ENCODE measurements at regions not wholly inside any gene's neighbourhood (a gene's known extent, or its start where the extent isn't known, plus 50 kb on each side); places are given as distances from the start of the nearest gene placed in this dataset.
"Not testable (repeated sequence)": the region's sequence is repeated elsewhere in the genome, so short reads cannot be mapped to it uniquely, and the experiment has no call there.

- no peak for FAIRE-seq
- DNase-seq (ENCODE audit: low spot score in 2 of 2) = no peak
These were observed 188.1 kb downstream of the ACTR3B start for GRCh38 chr7:152947686-152948085.

- no peak for DNase-seq (ENCODE audit: low spot score in 2 of 2)
- no peak for FAIRE-seq
These were observed 189.7 kb downstream of the ACTR3B start for GRCh38 chr7:152949253-152949652.

DNA sequence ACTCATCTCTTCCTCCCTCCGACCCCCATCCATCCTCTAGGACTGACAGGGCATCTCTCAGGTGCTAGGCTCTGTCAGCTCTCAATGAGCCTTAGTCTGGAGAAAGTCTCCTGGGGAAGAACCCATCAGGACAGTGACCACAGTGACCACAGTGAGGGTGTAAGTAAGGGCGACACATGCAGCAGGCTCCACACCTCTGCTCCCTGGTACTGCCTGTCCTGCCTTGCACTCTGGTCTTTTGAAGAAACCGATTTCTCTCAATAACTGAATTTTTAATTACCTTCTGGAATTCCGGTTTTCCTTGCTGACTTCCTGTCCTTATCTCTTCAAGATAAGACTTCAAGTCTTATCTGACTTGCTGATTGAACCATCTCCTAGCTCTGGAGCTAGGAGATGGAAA, 190.2 kb downstream of the ACTR3B start:
- DNase-seq (ENCODE audit: low spot score in 2 of 2) (no peak), FAIRE-seq (no peak)

DNA sequence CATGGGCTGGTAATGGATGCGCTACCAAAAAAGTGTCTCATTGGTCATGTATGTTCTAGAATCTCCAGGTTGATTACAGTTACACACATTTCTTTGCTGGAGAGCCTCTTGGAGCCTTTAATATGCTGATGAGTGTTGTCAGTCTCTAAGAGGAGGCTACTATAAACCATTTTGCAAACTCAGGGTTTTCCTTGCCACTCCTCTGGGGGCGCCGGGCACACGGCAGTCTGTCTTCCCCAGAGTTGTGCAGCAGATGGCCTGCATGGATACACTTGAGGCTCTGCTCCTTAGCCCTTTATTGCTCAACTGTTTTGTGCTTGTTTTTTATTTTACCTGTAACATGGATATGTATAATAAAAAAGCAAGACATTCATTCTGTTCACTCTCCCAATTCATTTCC, 196.5 kb downstream of the ACTR3B start:
- FAIRE-seq = no peak
- DNase-seq (ENCODE audit: low spot score in 2 of 2) = no peak

DNA sequence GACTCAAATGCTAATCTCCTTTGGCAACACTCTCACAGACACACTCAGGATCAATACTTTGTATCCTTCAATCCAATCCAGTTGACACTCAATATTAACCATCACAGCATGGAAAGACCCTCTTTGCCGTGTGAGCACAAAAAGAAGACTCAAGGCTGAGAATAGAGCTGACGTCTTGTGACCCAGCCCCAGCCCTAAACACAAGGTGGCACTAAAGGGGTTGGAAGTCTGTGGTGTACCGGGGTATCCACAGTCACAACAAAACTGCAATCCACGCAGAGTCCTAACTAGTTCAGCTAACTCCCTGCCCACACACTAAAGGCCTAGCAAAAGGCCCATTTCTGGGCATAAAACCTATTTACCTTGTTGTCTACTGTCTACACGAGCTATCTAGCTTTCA, 200.1 kb downstream of the ACTR3B start:
- DNase-seq (ENCODE audit: low spot score in 2 of 2) = no peak
- no peak for FAIRE-seq

- DNase-seq (ENCODE audit: low spot score in 2 of 2); FAIRE-seq: not testable (repeated sequence)
These were observed 202.2 kb downstream of the ACTR3B start for GRCh38 chr7:152961796-152962195.

DNA sequence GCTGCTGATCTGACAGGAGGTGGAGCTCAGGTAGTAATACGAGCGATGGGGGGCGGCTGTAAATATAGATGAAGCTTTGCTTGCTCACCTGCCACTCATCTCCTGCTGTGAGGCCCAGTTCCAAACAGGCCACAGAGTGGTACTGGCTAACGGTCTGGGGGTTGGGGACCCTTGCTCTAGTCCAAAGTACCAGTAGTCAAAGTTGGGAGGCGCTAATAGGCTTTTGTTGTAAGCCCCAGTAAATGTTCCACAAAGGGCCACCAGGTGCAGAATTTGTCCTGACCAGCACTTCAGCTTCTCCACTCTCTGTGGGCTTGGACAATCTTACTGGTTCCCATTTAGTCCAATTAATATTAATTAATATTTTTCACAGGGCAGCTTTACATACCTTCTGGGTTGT, 206.6 kb downstream of the ACTR3B start:
- DNase-seq (ENCODE audit: low spot score in 2 of 2) = no peak

GRCh38 chr7:152967958-152968357, 208.4 kb downstream of the ACTR3B start:
- DNase-seq (ENCODE audit: low spot score in 2 of 2) = no peak
- no peak for FAIRE-seq

More for the DNA sequence above, 206.6 kb downstream of the ACTR3B start:
- no peak for FAIRE-seq

- no peak for FAIRE-seq
- DNase-seq (ENCODE audit: low spot score in 2 of 2) = no peak
These were observed 209.0 kb downstream of the ACTR3B start for GRCh38 chr7:152968514-152968913.

DNA sequence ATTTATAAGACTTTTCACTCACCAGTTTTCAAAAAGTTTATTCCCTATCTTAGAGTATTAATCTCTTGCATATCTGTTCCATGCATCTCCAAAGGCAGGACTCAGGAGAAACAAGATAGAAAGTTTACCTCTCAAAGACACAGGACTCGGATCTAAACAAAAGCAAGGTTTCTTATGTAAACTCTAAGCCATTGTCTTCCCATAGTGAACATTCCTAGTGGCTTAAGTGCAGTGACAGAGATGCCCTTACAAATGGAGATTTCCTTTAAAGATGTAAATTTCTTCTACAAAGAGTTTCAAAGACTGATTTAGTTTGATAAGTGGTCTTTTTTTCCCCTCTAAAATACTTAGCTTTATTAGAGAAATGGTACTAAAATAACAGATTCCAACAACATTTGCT, 209.8 kb downstream of the ACTR3B start:
- DNase-seq (ENCODE audit: low spot score in 2 of 2) (no peak), FAIRE-seq (no peak)

DNA sequence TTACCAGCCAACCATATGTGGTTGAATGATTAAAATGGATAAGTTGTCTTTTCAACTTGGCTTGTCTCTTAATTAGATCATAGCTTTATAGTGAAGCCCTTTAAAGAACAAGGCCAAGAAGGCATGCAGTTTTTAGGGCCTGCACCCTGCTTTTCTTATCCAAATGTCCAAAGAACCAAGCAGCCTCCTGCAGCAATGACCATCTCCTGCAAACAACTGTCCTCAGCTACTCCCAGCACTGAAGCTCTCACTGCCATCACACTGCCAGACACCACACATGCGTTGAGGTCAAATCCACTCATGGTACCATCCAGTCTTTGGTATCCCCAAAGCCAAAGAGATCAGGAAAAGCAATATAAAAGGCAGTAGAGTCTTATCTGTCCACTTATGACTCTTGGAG, 210.3 kb downstream of the ACTR3B start:
- no peak for FAIRE-seq
- no peak for DNase-seq (ENCODE audit: low spot score in 2 of 2)

GRCh38 chr7:152970481-152970880, 210.9 kb downstream of the ACTR3B start:
- DNase-seq (ENCODE audit: low spot score in 2 of 2) (no peak), FAIRE-seq (no peak)

- FAIRE-seq (no peak), DNase-seq (ENCODE audit: low spot score in 2 of 2) (no peak)
These were observed 215.0 kb downstream of the ACTR3B start for GRCh38 chr7:152974577-152974976.

- FAIRE-seq (no peak), DNase-seq (ENCODE audit: low spot score in 2 of 2) (no peak)
These were observed 215.5 kb downstream of the ACTR3B start for GRCh38 chr7:152975076-152975475.

- FAIRE-seq (no peak), DNase-seq (ENCODE audit: low spot score in 2 of 2) (no peak)
These were observed 219.8 kb downstream of the ACTR3B start for GRCh38 chr7:152979376-152979775.

- DNase-seq (ENCODE audit: low spot score in 2 of 2) = no peak
- no peak for FAIRE-seq
These were observed 224.9 kb downstream of the ACTR3B start for GRCh38 chr7:152984421-152984820.

DNA sequence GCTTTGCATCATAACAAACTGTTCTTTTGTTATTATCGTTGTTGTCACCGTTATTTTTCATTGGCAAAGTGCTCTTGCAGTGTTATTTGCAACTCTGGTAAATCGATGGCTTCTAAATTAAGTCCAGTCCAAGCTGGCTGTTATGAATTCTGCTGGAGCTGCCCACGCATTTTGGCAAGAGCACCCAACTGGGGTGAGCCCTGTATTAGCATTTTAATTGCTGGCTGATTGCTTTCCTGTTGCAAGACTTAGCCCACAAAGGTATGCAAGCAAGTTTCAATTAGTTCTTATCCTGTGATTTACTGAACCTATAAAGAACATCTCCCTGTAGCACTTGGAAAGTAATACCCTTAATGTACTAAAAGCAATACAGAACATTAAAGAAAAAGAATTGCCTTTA, 226.8 kb downstream of the ACTR3B start:
- FAIRE-seq (no peak), DNase-seq (ENCODE audit: low spot score in 2 of 2) (no peak)

- FAIRE-seq (no peak), DNase-seq (ENCODE audit: low spot score in 2 of 2) (no peak)
These were observed 228.1 kb downstream of the ACTR3B start for GRCh38 chr7:152987656-152988055.

DNA sequence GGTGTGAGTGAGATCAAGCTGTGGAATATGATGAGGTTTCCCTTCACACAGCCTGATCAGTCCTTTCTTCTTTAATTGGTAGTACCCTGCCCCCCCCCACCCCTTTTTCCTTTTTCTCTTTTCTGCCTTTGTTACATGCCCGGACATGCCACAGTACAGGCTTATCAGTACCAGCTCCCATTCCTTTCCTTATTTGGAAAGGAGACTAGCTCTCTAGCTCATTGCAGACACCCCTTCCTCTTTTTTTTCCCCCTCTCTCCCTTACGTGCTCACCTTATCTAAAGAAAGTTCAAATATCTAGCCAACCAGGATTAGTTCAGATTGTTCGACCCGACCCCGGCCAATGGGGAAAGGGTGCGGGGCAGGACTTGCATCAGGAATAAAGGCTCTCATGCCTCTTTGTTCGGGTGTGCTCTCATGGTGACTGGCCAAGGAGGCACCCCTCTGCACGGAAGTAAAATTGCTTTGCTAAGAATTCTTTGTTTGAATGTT, 230.4 kb downstream of the ACTR3B start:
- FAIRE-seq (no peak), DNase-seq (ENCODE audit: low spot score in 2 of 2) (no peak)

GRCh38 chr7:152998420-152998819, 238.9 kb downstream of the ACTR3B start:
- FAIRE-seq = no peak
- no peak for DNase-seq (ENCODE audit: low spot score in 2 of 2)

- FAIRE-seq (no peak), DNase-seq (ENCODE audit: low spot score in 2 of 2) (no peak)
These were observed 242.6 kb downstream of the ACTR3B start for GRCh38 chr7:153002115-153002514.

GRCh38 chr7:153002572-153002971, 243.0 kb downstream of the ACTR3B start:
- no peak for FAIRE-seq
- no peak for DNase-seq (ENCODE audit: low spot score in 2 of 2)

DNA sequence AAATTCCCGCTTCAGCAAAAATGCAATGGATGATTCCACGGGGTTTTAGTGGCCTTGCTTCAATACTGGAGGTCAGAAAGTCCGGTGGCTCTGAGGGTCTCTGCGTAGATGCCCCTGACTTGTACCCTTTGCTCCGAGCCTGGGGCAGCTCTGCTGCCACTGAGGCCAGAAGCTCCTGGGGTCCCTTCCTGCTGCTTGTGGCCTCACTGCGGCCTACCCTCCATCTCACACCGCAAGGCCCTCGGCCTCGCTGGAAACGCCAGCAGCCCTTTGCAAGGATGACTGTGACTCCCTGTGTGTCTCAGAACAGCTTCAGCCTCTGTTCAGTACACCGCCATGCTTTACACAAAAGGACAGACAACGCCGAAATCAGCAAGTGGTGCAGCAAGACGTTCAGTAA, 244.8 kb downstream of the ACTR3B start:
- DNase-seq (ENCODE audit: low spot score in 2 of 2) (no peak), FAIRE-seq (no peak)

All from frontal cortex (tissue), 3 donors.